Loucy (cell line): ENCODE measurements at regions not wholly inside any gene's neighbourhood (a gene's known extent, or its start where the extent isn't known, plus 50 kb on each side); places are given as distances from the start of the nearest gene placed in this dataset.

Experiments used
- EZH2phosphoT487 ChIP-seq: fragments of 200-600 bp; IDR thresholded peaks from 2 replicates; pipeline ENCODE4 v1.6.1; 2018; ENCODE audit warnings: antibody characterized with exemption, mild to moderate bottlenecking, moderate library complexity, borderline replicate concordance
- TF ChIP-seq, protein P1 (sequence below): fragments of 200-600 bp; sonication (generic); conservative IDR thresholded peaks from 2 replicates; pipeline ENCODE4 v1.5.1; 2014; ENCODE audit warnings: mild to moderate bottlenecking, antibody characterized with exemption, low read length

DNA sequence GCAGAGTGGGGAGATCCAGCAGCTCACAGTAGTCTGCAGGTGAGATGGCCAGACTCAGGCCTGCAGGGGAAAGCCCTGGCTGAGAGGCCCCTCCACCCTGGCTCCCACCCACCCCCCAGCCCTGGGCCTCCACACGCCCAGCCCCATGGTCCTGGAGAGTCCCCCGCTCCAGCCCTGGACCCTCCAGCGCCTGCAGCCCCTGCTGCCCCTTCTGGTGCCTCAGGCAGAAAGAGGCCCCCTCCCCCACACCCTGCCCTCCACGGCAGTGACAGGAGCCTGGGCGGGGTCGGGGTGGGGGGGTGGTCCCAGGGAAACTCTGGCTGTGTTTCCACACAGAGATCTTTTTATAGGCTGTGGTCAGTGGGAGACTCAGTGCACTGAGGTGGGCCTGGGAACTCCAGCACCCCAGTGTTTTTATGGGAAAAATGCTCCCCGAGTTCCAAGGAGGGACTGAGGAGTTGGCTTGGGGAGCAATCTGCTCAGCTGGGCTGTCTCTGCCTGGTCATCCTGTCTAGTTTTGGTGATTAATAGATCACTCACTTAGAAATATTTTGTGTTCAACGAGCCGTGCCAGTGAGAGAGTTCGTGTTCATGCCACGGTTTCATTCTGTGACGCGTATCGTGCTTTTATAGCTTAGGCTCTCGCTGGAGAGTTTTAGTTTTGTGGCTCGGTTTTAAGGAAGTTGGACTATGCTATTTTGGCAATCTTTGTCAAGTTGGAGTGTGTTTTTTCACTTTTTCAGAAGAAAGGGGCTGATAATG, 53.1 kb upstream of the HGFAC start:
- TF ChIP-seq, protein P1, sequence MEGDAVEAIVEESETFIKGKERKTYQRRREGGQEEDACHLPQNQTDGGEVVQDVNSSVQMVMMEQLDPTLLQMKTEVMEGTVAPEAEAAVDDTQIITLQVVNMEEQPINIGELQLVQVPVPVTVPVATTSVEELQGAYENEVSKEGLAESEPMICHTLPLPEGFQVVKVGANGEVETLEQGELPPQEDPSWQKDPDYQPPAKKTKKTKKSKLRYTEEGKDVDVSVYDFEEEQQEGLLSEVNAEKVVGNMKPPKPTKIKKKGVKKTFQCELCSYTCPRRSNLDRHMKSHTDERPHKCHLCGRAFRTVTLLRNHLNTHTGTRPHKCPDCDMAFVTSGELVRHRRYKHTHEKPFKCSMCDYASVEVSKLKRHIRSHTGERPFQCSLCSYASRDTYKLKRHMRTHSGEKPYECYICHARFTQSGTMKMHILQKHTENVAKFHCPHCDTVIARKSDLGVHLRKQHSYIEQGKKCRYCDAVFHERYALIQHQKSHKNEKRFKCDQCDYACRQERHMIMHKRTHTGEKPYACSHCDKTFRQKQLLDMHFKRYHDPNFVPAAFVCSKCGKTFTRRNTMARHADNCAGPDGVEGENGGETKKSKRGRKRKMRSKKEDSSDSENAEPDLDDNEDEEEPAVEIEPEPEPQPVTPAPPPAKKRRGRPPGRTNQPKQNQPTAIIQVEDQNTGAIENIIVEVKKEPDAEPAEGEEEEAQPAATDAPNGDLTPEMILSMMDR, result no peak
- no peak for TF ChIP-seq EZH2phosphoT487
